ENCODE measurements at regions not wholly inside any gene's neighbourhood (a gene's known extent, or its start where the extent isn't known, plus 50 kb on each side); places are given as distances from the start of the nearest gene placed in this dataset.

DNA sequence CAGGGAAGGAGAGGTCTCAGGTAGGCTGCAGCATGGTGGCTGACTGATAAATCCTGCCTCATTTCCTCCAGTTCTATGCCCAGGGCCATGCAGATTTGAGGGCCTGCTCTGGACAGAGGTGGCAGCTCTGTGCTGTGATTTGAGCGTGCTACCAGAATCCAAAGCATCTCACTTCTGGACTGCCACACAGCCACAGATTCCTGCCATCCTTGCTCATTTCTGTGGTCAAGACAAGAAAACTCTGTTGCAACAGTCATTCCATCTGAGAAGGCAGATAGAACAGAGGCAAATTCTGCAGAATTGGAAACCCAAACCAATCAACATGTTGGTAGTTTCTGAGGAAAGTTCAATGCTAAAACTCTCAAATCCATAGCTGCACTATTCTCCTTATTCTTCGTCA, 102.8 kb upstream of the GALNT2 start:
- intact Hi-C loops (cut with DNase I; ENCODE audit: low total_unique reads): loop anchor here (10.0 kb wide), 1 partner anchor 341 kb away; no protein-coding TSS in a partner anchor
- Histone ChIP-seq H3K36me3 (no peaks in the 10 kb centered on the region), H3K27ac (no peak overlapping the region), H3K9me3 (no peaks in the 10 kb centered on the region), H3K27me3 (no peaks in the 10 kb centered on the region), H3K4me1 (no peaks in the 10 kb centered on the region), H3K4me3 (no peak overlapping the region)
- TF ChIP-seq, protein P1, sequence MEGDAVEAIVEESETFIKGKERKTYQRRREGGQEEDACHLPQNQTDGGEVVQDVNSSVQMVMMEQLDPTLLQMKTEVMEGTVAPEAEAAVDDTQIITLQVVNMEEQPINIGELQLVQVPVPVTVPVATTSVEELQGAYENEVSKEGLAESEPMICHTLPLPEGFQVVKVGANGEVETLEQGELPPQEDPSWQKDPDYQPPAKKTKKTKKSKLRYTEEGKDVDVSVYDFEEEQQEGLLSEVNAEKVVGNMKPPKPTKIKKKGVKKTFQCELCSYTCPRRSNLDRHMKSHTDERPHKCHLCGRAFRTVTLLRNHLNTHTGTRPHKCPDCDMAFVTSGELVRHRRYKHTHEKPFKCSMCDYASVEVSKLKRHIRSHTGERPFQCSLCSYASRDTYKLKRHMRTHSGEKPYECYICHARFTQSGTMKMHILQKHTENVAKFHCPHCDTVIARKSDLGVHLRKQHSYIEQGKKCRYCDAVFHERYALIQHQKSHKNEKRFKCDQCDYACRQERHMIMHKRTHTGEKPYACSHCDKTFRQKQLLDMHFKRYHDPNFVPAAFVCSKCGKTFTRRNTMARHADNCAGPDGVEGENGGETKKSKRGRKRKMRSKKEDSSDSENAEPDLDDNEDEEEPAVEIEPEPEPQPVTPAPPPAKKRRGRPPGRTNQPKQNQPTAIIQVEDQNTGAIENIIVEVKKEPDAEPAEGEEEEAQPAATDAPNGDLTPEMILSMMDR (IDR thresholded peaks at IDR 0.05 in 4 of 5, conservative IDR thresholded peaks at IDR 0.05 in 1 of 5): no peak
- no peak for TF ChIP-seq POLR2A (IDR thresholded peaks at IDR 0.05)
- no peak for DNase-seq
- no peak for ATAC-seq
- in situ Hi-C loops (cut with MboI; ENCODE audit: low sequenced_read_pairs in 4 of 4): no loop called here

DNA sequence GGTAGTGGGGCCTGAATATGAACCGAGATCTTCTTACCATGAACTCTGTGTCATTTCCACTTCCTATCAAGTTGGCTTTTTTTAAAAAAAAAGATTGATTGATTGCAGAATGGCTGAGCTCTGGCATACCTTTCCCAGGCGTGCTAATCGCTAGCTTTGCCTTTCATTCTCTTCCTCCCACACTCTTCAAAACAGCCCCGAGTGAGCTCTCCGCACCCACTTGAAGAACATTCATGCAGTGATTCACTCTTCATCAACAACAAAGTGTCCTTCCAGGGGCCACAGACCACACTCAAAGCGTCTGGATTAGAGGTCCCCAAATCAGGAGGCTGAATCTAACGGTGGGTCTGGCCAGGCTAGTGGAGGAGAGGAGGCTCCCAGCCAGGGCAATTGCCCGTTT, 96.3 kb upstream of the GALNT2 start:
- Histone ChIP-seq H3K36me3 (no peaks in the 10 kb centered on the region), H3K9me3 (no peaks in the 10 kb centered on the region), H3K27ac (no peak overlapping the region), H3K27me3 (no peaks in the 10 kb centered on the region), H3K4me1 (no peaks in the 10 kb centered on the region), H3K4me3 (no peak overlapping the region)
- DNase-seq (no peak), ATAC-seq (no peak)
- in situ Hi-C loops (cut with MboI; ENCODE audit: low sequenced_read_pairs in 4 of 4): no loop called here
- TF ChIP-seq, protein P1 (IDR thresholded peaks at IDR 0.05 in 4 of 5, conservative IDR thresholded peaks at IDR 0.05 in 1 of 5): no peak
- no peak for TF ChIP-seq POLR2A (IDR thresholded peaks at IDR 0.05)
- intact Hi-C loops (cut with DNase I; ENCODE audit: low total_unique reads): loop anchor here (10.0 kb wide), 1 partner anchor 164 kb away; no protein-coding TSS in a partner anchor

DNA sequence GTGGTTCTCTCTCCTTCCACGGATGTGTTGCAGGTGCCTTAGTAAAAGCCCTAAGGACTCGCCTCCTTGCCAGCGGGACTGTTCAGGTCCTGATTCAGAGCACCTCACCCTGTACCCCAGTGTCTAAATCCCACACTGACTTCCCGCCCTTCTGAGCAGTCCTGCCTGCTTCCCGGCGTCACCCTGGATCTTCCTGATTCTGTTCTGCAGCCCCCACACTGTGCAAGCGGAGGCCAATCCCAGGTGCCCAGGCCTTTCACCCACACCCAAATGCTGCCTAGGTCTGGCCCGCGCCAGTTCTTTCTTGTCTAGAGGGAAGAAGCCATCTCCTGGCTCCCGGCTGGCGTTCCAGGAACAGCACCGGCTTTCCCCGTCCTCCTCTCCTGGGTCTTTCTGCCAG, 95.9 kb upstream of the GALNT2 start:
- Histone ChIP-seq H3K4me3 (no peak overlapping the region), H3K9me3 (no peaks in the 10 kb centered on the region), H3K36me3 (no peaks in the 10 kb centered on the region), H3K27ac (no peak overlapping the region), H3K4me1 (no peaks in the 10 kb centered on the region), H3K27me3 (no peaks in the 10 kb centered on the region)
- no peak for TF ChIP-seq POLR2A (IDR thresholded peaks at IDR 0.05)
- TF ChIP-seq, protein P1 (IDR thresholded peaks at IDR 0.05 in 4 of 5, conservative IDR thresholded peaks at IDR 0.05 in 1 of 5): no peak
- ATAC-seq (no peak), DNase-seq (no peak)
- in situ Hi-C loops (cut with MboI; ENCODE audit: low sequenced_read_pairs in 4 of 4) (no loop called here), intact Hi-C loops (cut with DNase I; ENCODE audit: low total_unique reads) (loop anchor here (10.0 kb wide), 1 partner anchor 164 kb away; no protein-coding TSS in a partner anchor)

DNA sequence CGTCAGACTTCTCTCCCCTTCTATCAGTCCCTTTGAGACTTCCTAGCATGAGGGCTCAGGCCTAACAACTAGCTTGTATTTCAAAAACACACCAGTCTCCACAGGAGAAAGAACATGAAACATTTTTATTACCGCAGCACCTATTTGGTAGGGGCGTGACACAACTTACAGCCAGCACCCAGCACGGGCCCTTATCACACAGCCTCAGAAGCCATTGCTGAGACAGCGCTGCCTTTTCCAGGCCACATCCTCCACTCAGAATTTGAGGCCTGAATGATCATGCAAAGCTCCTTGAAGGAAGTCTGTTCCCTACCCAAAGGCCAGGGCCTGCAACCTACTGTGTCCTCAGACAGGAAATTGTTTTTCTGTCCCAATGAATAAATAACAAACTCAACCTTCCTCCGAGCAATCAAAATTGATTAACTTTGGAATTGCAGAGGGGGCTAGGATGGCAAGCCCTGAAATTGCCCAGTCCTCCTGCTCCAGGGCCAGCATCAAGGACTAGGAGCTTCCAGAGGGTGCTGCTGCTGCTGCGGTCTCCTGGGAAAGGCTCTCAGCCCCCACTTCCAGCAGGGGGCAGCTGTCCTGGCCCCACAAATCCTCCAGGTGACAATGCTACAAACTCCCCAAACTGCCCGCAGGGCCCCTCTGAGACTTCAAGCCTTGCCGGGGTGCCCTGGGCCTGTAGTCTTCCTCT, 94.3 kb upstream of the GALNT2 start:
- ATAC-seq: no peak
- no peak for TF ChIP-seq POLR2A (IDR thresholded peaks at IDR 0.05)
- TF ChIP-seq, protein P1 (IDR thresholded peaks at IDR 0.05 in 4 of 5, conservative IDR thresholded peaks at IDR 0.05 in 1 of 5): peak in 1 of 5 experiments; percentile 23
- in situ Hi-C loops (cut with MboI; ENCODE audit: low sequenced_read_pairs in 4 of 4): no loop called here
- H3K36me3 ChIP-seq: no peaks in the 10 kb centered on the region
- no peak overlapping the region for H3K27ac ChIP-seq
- no peak overlapping the region for H3K4me3 ChIP-seq
- H3K4me1 ChIP-seq: no peaks in the 10 kb centered on the region
- intact Hi-C loops (cut with DNase I; ENCODE audit: low total_unique reads): loop anchor here (10.0 kb wide), 1 partner anchor 162 kb away; no protein-coding TSS in a partner anchor
- DNase-seq: no peak
- no peaks in the 10 kb centered on the region for H3K27me3 ChIP-seq
- no peaks in the 10 kb centered on the region for H3K9me3 ChIP-seq

DNA sequence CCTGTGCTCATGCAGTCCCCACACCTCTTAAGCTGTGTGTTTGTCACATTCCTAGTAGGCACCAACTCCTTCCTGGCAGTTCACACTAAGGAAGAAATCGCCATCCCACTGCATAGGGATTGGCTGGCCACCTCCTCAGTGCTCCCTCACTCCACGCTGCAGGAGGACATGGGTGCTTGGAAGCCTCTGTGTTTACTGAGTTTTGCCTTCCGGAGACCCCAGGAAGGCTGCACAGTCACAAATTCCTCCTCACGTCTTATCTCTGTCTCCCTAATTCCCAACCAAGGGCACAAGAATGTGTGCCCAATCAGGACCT, 93.8 kb upstream of the GALNT2 start:
- in situ Hi-C loops (cut with MboI; ENCODE audit: low sequenced_read_pairs in 4 of 4): no loop called here

More for the DNA sequence above, 93.8 kb upstream of the GALNT2 start:
- H3K4me3 ChIP-seq: no peak overlapping the region
- DNase-seq (no peak), ATAC-seq (no peak)
- H3K36me3 ChIP-seq: no peaks in the 10 kb centered on the region
- no peaks in the 10 kb centered on the region for H3K27me3 ChIP-seq
- no peak overlapping the region for H3K27ac ChIP-seq
- H3K9me3 ChIP-seq: no peaks in the 10 kb centered on the region
- no peaks in the 10 kb centered on the region for H3K4me1 ChIP-seq
- TF ChIP-seq, protein P1 (IDR thresholded peaks at IDR 0.05 in 4 of 5, conservative IDR thresholded peaks at IDR 0.05 in 1 of 5): no peak
- TF ChIP-seq POLR2A (IDR thresholded peaks at IDR 0.05): no peak
- intact Hi-C loops (cut with DNase I; ENCODE audit: low total_unique reads): loop anchor here (10.0 kb wide), 1 partner anchor 162 kb away; no protein-coding TSS in a partner anchor
